Right renal cortex interstitium (tissue), 3 donors: ENCODE measurements at regions not wholly inside any gene's neighbourhood (a gene's known extent, or its start where the extent isn't known, plus 50 kb on each side); places are given as distances from the start of the nearest gene placed in this dataset.
"Not testable (repeated sequence)": the region's sequence is repeated elsewhere in the genome, so short reads cannot be mapped to it uniquely, and the experiment has no call there.

Experiments
- DNase-seq, 3 donors: peaks; one replicate each; pipeline ENCODE4 v3.0.0-alpha.2; 2013; ENCODE audit warnings: low read depth in 3 of 3, low spot score in 2 of 3

DNA sequence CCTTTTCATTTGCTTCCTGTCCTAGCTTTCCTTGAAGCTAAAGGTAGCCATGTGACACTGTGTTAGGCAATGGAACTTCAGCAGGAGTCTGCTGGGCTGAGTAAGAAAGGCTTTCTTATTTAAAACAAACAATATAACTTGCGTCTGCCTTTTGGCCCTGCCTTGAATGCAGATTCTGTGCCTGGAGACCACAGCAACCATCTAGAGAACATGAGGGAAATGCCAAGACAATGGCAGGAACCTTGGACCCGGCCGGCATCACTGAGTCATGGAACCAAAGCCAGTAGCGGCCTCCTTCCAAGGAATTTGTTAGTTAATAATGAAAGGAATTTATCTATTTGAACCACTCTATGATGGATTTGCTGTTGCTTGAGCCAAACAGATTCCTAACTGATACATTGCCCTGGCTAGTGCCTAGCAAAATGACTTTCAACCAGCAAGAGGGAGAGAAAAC is 207.5 kb upstream of the EPHA4 start:
- no peak for DNase-seq

DNA sequence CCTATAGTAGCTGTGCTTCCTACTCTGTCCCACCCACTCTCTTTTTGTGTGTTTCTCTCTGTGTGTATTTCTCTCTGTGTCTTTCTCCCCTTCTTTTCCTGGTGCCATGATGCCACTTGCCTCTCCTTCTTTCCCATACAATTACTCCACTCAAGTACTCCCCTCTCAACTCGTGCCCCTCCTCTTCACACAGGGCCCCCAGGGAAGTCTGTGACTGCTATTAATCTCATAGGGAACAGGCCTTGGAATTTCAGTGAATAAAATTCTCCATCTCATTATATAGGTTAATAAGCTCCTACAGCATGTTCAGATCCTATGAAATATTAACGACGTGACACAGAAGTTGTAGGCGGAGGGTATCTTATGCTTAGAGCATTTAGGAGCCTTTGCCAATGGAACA is 205.9 kb upstream of the EPHA4 start:
- DNase-seq: no peak

- DNase-seq: no peak
These were observed 205.0 kb upstream of the EPHA4 start for GRCh38 chr2:221777119-221777518.

DNA sequence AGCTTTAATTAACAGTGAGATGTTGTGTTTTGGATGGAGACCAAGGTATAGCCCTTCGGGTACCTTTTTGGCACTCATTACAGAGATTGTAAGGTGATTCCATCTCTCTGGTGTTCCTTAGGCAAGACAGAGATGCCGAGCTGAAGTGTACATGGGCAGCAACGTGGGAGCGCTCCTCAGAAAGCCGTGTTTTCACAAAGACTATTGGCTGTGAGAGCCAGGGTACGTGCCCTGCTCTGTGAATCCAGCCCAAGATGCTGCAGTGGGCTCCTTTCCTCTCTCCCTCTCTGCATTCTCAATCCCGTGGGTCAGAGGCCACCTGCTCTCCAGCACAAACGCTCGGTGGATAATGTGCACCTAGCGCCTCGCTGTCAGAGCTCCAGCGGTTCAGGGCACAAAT is 203.0 kb upstream of the EPHA4 start:
- DNase-seq: no peak

DNA sequence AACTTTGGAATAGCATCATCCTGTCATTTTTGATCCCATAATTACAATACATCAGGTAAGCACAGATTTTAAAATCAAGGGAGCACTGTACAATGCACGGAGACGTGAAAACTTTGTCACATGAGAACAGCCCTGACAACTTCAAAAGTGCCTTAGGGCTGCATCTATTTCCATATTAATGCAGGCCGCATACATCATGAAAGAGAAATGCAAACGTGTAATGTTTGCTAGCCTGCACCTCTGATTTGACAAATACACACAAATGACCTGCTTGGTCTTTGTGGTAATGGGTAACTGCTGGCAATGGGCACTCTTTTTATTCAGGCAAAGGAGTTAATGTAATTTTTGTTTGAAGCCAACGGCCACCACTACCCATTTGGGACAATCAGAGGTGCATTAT is 202.0 kb upstream of the EPHA4 start:
- no peak for DNase-seq

- DNase-seq: no peak
These were observed 199.2 kb upstream of the EPHA4 start for GRCh38 chr2:221771297-221771696.

DNA sequence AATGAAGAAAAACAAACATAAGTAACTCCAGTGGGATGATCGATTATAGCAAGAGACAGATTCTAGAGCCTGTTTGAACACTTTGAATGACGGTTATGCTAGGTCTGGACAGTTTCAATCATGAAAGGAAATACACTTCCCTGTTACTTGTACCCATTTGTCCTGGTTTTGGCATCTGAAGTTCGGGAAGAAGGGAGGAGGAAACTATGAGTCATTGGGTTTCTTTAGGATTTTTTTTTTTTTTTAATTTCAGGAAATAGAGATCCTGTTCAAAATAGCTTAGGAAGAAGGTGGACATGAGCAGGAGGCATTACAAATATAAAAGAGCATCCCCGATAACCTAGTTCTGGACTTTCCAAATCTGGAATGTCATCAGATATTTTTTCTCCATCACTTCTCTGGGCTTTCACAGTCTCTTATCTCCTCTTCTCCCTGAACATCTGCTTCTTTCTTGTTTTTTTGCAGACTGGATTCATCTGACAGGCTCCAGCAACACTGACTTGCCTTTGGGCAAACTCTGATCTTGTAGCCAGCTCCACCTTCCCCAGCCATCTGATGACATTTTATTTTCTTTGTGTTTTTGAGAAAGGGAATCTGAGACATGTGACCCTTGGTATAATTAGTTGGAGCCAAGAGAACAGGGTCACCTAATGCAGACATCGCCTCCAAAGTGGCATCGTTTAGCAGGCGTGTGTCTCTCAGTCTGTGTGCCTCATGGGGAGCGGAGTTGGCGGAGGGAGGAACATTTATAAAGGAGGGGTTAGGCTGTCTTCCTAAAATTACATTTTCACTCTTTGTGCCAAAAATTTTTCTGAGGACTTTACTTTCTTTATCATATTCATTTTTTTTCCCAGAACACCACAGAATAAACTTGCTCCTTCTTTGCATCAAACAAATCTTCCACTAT is 195.3 kb upstream of the EPHA4 start:
- DNase-seq: no peak

DNA sequence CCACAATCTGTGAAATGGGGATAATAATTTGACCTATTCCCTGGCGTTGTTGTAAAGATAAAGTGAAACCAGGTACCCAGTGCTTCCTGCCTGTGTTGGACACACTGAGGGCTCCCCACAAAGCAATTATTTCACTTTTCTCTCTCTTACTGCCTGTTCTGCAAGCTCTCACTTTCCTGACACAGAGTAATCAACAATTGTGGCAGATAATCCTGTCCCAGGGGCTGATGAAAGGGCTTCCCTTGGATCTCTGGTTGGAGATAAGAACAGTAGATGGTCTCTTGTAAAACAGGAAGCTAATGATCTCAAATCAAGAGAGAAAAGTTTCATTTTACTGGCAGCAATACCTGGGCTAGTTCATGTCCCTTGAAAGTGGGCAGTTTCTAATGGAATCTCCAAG is 190.4 kb upstream of the EPHA4 start:
- no peak for DNase-seq

DNA sequence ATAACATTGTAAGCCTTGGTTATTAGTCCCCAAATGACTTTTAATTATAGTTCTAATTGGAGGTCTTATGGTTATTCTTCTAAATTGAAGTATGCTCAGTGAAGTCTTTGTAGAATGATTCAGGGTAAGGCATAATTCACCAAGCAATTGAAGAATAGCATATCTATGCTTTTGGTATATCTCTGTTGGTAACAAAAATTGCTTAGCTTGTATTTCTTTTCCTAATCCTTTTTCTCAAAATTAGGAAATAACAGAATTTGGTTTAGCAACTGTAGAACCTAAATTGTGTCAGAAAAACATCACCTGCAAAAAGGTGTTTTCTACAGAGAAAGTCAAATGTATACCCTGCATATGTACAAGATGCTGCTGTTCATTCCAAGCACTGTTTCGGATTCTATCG is 189.2 kb upstream of the EPHA4 start:
- DNase-seq: no peak

GRCh38 chr2:221758076-221758475 is 186.0 kb upstream of the EPHA4 start:
- no peak for DNase-seq

- no peak for DNase-seq
These were observed 181.3 kb upstream of the EPHA4 start for GRCh38 chr2:221753401-221753800.

- no peak for DNase-seq
These were observed 180.7 kb upstream of the EPHA4 start for GRCh38 chr2:221752781-221753180.

DNA sequence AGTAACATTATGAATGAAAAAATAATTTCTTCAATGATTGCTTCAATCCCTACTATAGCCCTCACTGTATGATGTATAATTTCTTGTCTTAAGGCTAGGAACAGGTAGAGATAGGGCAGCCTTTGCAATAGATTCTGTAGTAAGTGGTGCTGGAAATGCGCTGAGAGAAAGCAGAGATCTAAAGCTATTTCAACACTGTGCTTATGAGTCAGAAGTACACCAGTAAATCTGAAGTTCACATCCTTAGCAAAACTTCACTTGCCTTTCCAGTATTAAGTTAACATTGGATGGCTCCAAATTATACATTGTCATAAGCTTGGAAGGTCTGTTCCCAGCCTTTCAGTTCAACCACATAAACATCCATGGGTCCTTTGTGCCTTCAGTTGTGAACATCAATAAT is 178.2 kb upstream of the EPHA4 start:
- no peak for DNase-seq

- no peak for DNase-seq
These were observed 175.3 kb upstream of the EPHA4 start for GRCh38 chr2:221747289-221747972.

GRCh38 chr2:221741496-221742211 is 169.6 kb upstream of the EPHA4 start:
- no peak for DNase-seq

DNA sequence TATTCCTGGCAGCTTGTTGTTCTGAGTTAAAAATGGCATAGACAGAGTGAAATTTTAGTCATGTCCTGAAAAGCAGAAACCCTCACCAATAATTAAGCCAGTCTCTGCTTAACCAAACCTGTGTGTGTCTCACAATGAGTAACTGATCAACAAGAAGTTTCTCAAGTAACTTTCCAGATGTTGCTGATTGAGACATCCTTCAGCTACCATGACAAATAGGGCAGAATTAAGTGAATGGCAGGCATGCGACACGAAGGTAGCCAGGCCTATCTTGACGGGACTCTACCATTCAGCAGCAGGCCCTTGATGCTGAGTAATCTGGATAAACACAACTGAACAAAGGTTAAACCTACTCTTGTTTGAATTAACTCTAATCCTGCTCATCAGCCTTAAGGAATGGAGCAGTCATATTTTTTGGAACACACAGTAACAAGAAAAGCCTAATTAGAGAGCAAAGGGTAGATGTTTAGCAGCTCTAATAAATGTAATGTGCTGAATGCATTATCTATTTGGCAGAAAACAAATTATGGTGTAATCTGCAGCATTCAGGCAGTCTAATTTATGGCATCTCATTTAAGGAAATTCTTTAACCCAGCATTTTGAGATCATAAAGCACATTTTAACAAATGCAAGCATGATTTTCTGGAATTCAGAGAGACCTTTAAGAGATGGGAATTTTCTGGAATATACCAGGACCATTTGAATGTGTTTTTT is 159.5 kb upstream of the EPHA4 start:
- no peak for DNase-seq

DNA sequence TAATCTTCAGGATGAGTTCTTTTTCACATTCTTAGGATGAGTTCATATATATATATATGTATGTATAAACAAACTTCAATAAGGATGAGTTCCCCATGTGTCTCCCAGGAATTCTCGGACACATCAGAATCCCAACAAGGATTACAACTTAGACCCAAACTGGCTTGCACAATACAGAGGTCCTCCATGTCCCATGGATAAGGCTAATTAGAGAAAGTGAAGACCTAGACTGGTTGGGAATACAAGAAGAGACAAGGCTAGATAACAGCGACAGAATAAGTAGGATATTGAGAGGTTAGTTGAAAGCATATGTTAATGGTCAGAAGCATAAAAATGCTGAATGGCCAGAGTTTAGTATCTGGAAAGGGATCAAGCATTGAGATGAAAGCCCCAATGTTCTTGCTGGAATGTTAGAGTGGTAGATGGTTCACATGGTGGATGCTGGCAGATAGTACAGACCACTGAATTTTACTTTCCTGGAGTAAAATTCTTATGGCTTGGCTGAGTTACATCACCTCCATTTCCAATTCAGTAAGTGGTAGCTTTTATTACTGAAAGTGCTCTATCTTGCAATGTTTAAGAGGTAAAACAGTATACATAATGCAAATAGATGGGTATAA is 154.9 kb upstream of the EPHA4 start:
- DNase-seq: no peak

DNA sequence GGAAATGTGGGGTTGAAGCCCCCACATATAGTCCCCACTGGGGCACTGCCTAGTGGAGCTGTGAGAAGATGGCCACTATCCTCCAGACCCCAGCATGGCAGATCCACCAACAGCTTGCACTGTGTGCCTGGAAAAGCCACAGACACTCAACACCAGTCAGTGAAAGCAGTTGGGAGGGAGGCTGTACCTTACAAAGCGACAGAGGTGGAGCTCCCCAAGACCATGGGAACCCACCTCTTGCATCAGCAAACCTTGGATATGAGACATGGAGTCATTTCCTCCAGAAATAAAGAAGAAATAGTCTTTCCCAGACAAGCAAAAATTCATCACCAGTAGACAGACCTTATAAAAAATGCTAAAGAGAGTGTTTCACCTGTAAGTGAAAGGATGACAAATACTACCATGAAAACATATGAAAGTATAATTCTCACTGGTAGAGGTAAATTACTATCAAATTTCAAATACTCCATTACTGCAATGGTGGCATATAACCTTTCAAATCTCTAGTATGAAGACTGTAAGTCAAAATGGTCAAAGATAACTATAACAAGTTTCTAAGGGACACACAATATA is 152.6 kb upstream of the EPHA4 start:
- DNase-seq: no peak

DNA sequence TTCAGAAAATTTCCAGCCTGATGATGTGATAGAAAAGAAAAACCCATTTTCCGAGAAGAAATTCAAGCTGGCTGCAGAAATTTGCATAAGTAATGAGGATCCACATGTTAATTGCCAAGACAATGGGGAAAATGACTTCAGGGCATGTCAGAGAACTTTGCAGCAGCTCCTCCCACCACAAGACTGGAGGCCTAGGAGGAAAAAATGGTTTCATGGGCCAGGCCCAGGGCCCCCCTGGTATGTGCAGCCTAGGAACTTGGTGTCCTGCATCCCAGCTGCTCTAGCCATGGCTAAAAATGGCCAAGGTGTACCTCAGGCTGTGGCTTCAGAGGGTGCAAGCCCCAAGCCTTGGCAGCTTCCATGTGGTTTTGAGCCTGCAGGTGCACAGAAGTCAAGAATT is 152.0 kb upstream of the EPHA4 start:
- DNase-seq: not testable (repeated sequence)
